DND-41 (cell line): ENCODE measurements at regions not wholly inside any gene's neighbourhood (a gene's known extent, or its start where the extent isn't known, plus 50 kb on each side); places are given as distances from the start of the nearest gene placed in this dataset.

ENCODE experiments used
- EZH2 ChIP-seq: IDR thresholded peaks from 3 replicates; pipeline ENCODE4 v1.6.1; 2012; ENCODE audit warnings: borderline replicate concordance, low read depth, mild to moderate bottlenecking, moderate library complexity, low read length, inconsistent platforms; ENCODE audit not compliant: severe bottlenecking
- TF ChIP-seq, protein P1 (sequence below): IDR thresholded peaks from 2 replicates; pipeline ENCODE4 v1.5.1; 2012; ENCODE audit warnings: borderline replicate concordance, low read length, moderate library complexity, mild to moderate bottlenecking; ENCODE audit not compliant: poor library complexity, severe bottlenecking; ENCODE audit errors: extremely low read depth

DNA sequence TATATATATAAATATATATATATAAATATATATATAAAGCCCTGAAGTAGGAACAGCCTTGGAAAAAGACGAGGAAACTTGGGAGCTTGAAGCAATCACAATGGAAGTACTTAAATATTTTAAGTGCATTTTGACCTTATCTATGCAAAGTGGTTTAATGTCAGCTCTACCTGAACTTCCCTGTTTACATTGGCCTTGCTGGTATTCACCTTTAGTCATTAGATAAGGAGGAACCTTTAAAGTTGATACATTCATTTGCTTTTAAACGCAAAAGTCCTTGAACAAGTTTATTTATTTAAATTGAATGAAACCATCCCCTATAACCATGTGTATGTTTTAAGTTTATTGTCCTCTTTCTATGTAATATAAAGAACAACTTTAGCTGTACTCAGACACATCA is 166.7 kb upstream of the ANKRD50 start:
- TF ChIP-seq, protein P1, sequence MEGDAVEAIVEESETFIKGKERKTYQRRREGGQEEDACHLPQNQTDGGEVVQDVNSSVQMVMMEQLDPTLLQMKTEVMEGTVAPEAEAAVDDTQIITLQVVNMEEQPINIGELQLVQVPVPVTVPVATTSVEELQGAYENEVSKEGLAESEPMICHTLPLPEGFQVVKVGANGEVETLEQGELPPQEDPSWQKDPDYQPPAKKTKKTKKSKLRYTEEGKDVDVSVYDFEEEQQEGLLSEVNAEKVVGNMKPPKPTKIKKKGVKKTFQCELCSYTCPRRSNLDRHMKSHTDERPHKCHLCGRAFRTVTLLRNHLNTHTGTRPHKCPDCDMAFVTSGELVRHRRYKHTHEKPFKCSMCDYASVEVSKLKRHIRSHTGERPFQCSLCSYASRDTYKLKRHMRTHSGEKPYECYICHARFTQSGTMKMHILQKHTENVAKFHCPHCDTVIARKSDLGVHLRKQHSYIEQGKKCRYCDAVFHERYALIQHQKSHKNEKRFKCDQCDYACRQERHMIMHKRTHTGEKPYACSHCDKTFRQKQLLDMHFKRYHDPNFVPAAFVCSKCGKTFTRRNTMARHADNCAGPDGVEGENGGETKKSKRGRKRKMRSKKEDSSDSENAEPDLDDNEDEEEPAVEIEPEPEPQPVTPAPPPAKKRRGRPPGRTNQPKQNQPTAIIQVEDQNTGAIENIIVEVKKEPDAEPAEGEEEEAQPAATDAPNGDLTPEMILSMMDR, result no peak
- no peak for TF ChIP-seq EZH2
